Globus pallidus (tissue), 1 donor: ENCODE measurements at regions not wholly inside any gene's neighbourhood (a gene's known extent, or its start where the extent isn't known, plus 50 kb on each side); places are given as distances from the start of the nearest gene placed in this dataset.

Source experiments
- DNase-seq: peaks from one replicate; pipeline ENCODE4 v3.0.0-alpha.2; 2015; ENCODE audit warnings: low spot score

- no peak for DNase-seq
Measured at GRCh38 chr13:87344176-87344575, 327.0 kb upstream of the SLITRK5 start.

DNA sequence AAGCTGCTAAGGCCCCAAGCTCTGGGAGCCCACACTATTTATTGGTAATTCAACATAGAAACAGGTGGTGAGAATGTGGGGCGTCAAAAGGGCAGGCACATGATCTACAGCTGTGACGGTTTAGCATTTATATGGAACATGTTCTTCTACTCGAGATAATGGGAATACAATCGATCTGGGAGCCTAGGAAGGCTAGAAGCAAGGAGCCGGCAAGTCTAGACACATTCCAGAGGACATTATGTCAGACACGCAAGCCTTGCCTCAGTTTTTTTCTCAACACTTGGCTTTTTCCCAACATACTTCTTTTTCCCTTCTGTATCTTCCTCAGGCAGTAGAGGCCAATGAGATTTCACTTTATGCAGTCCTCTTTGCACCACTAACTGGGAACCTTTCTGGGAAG, 315.7 kb upstream of the SLITRK5 start:
- no peak for DNase-seq

- no peak for DNase-seq
Measured at GRCh38 chr13:87356314-87356713, 314.9 kb upstream of the SLITRK5 start.

GRCh38 chr13:87358319-87358718, 312.9 kb upstream of the SLITRK5 start:
- no peak for DNase-seq

DNA sequence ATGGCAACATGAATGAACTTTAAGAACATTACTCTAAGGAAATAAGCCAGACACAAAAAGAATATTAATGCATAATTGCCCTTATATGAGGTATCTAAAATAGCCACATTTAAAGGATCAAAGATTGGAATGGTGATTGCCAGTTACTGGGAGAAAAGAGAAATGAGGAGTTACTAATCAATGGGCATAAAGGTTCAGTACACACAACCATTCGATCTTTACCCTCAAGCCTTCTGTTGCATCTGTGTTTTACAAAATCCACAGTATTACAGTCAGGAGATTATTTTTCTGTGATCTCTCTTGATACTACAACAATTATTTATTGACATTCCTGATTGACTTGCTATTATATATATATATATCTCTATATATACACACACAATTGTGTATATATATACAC, 310.0 kb upstream of the SLITRK5 start:
- no peak for DNase-seq

DNA sequence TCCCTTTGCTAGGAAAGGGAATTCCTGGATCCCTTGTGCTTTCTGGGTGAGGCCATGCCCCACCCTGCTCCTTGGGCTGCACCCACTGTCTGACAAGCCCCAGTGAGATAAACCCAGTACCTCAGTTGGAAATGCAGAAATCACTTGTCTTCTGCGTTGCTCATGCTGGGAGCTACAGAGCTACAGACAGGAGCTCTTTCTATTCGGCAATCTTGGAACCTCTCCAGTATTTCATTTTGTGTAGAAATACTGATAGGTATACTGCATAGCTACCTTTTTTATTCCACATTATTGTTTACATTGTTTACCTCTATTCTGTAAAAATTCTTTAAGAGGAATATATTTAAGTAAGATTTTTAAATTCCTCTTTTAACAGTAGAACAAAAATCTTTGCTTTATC, 302.5 kb upstream of the SLITRK5 start:
- no peak for DNase-seq

GRCh38 chr13:87376081-87376480, 295.1 kb upstream of the SLITRK5 start:
- DNase-seq, result no peak

- no peak for DNase-seq
Measured at GRCh38 chr13:87384099-87384498, 287.1 kb upstream of the SLITRK5 start.

- DNase-seq, result no peak
Measured at GRCh38 chr13:87393358-87393757, 277.8 kb upstream of the SLITRK5 start.

GRCh38 chr13:87398047-87398446, 273.1 kb upstream of the SLITRK5 start:
- DNase-seq, result no peak

GRCh38 chr13:87403748-87404432, 267.3 kb upstream of the SLITRK5 start:
- DNase-seq, result no peak

DNA sequence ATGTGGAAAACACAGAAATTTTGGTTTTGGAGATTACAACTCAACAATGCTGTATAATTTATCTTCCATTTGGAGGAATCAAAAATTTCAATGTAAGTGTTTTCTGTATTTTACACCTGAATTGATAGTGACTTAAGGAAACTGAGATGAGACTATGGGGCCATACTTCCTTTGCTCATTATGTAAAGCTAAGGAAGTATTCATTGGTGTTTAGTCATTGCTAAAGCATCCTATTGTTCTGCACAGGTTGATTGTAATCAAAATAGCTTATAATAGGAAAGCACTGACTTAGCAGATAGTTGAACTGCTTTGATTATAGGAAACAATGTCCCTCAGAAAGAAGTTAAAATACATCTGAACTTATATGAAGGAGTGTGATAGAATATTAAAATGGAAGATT, 244.4 kb upstream of the SLITRK5 start:
- no peak for DNase-seq

- no peak for DNase-seq
Measured at GRCh38 chr13:87444135-87444534, 227.0 kb upstream of the SLITRK5 start.

- no peak for DNase-seq
Measured at GRCh38 chr13:87452281-87452680, 218.9 kb upstream of the SLITRK5 start.

GRCh38 chr13:87453244-87453643, 217.9 kb upstream of the SLITRK5 start:
- DNase-seq, result no peak

- DNase-seq, result no peak
Measured at GRCh38 chr13:87459419-87459818, 211.8 kb upstream of the SLITRK5 start.

- DNase-seq, result no peak
Measured at GRCh38 chr13:87497426-87497825, 173.7 kb upstream of the SLITRK5 start.

DNA sequence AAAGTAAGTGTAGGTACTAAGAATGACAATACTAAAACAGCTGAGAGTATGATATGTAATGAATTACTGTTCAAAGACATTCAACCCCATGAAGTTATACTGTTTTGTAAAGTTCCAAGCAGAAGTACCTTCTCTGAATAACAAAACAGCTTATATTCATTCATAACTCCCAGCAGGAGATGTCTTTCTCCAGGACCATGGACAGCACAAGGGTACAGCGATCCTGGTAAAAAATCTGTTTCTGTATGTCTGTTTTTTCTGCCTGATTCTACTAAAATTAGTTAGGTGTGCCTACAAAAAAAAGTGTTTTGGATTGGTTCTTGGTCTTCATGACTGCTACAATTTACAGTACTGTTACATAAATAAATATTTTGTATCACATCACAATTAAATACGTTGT, 172.5 kb upstream of the SLITRK5 start:
- no peak for DNase-seq

DNA sequence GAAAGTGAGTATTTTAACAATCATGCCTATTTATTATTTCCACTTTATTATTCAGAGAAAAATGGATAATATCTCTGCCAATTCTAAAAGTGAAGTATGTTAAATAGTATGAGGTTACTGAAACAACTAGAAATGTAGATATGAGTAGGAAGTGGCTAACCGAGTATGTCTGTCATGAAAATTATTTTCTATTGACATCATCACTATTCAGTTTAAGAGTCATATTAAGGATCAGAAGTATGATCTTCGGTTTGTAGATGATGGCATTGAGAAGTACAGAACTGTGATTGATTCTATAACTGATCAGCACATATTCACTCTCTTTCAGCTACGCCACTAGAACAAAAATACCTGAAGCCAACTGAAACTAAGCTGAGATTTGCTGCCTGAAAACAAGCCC, 146.4 kb upstream of the SLITRK5 start:
- no peak for DNase-seq

- no peak for DNase-seq
Measured at GRCh38 chr13:87533776-87534175, 137.4 kb upstream of the SLITRK5 start.

GRCh38 chr13:87535911-87536310, 135.3 kb upstream of the SLITRK5 start:
- DNase-seq, result no peak

- DNase-seq, result no peak
Measured at GRCh38 chr13:87536499-87536898, 134.7 kb upstream of the SLITRK5 start.

DNA sequence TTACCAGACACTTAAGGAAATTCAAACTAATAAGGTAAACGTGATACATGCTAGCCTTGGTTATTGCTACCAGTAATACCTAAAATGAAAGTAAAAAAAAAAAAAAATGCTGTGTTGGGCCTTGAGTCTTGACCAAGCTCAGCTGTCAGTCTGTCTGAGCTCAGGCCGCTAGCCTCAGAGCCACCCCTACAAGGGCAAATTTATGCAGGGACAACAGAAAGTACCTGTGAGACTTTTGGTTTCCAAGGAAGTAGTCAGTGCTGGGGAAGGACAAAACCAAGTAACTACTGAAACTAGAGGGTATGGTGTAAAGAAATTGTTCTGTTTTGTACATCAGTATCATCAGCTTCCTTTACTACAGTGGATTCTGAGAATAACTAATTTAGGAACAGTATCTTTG, 134.3 kb upstream of the SLITRK5 start:
- DNase-seq, result no peak

DNA sequence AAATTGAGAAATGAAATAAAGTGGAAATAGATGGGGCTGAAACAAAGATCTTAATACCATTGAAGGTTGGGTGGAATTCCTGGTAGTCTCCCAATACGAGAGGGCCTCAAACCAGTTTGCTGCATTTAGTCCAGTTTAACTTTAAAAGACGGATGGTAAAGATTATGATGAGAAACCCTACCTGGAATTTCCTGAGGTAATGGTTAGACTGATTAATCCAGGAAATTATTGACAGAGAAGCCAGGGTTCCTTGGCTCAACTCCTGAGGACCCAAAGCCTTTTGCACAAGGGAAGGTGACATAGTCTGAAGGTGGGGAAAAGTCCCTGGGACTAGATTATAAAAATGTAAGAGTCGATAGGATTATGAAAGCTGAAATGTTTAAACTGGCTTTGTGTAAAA, 133.2 kb upstream of the SLITRK5 start:
- DNase-seq, result no peak
